AG09319 (cell line): ENCODE measurements at regions not wholly inside any gene's neighbourhood (a gene's known extent, or its start where the extent isn't known, plus 50 kb on each side); places are given as distances from the start of the nearest gene placed in this dataset.

Source experiments
- DNase-seq: peaks from one replicate; pipeline ENCODE4 v3.0.0-alpha.2; 2010; ENCODE audit warnings: low read depth; ENCODE audit errors: extremely low read depth
- CTCF ChIP-seq: IDR thresholded peaks from 2 replicates; pipeline ENCODE4 v1.5.1; 2011; ENCODE audit warnings: low read depth, mild to moderate bottlenecking, inconsistent platforms, low read length, moderate library complexity

- DNase-seq: no peak
- TF ChIP-seq CTCF: no peak
Observed at GRCh38 chr2:48116497-48116896, 198.0 kb upstream of the FOXN2 start.

DNA sequence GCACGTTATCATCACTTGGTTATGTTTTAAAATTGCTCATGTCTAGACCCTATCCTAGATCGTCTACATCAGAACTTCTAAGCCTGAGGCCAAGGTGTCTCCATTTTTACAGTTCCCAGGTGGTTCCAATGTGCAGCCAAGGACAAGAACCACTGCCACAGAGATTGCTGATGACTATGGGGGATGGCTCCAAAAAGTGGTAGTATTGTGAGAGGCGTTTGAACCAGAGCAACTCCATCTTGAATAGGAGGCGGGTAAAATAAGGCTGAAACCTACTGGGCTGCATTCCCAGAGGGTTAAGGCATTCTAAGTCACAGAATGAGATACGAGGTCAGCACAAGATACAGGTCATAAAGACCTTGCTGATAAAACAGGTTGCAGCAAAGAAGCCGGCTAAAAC, 195.6 kb upstream of the FOXN2 start:
- no peak for TF ChIP-seq CTCF

GRCh38 chr2:48120112-48120511, 194.4 kb upstream of the FOXN2 start:
- no peak for DNase-seq
- no peak for TF ChIP-seq CTCF

More for the DNA sequence above, 195.6 kb upstream of the FOXN2 start:
- DNase-seq: no peak

GRCh38 chr2:48120759-48121242, 193.7 kb upstream of the FOXN2 start:
- TF ChIP-seq CTCF: no peak
- DNase-seq: no peak

- TF ChIP-seq CTCF: no peak
- DNase-seq: no peak
Observed at GRCh38 chr2:48122166-48122565, 192.3 kb upstream of the FOXN2 start.

- DNase-seq: no peak
- no peak for TF ChIP-seq CTCF
Observed at GRCh38 chr2:48124592-48124991, 189.9 kb upstream of the FOXN2 start.

DNA sequence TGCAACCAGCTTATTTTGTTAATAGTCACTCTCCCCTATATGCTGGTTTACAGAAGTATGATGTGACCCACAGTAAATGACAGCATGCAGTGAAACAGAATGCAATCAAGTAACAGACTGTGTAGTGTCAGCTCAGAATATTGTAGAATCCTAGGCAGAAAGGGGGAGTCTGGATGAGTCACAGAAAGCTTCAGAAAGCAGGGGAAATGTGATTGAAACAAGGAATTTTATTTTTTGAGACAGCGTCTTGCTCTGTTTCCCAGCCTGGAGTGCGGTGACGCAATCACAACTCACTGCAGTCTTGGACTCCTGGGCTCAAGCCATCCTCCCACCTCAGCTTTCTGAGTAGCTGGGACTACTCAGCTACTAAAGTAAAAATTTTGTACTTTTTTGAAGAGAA, 188.3 kb upstream of the FOXN2 start:
- DNase-seq: no peak
- no peak for TF ChIP-seq CTCF
